NT2/D1 (cell line): ENCODE measurements at regions not wholly inside any gene's neighbourhood (a gene's known extent, or its start where the extent isn't known, plus 50 kb on each side); places are given as distances from the start of the nearest gene placed in this dataset.

Source experiments
- SUZ12 ChIP-seq: IDR thresholded peaks from 2 replicates; pipeline ENCODE4 v1.6.1; 2011; ENCODE audit not compliant: insufficient read length, insufficient read depth; ENCODE audit errors: extremely low read depth
- ZNF274 ChIP-seq: IDR thresholded peaks from 2 replicates; pipeline ENCODE4 v1.6.1; 2011; ENCODE audit warnings: mild to moderate bottlenecking, low read depth, low read length

DNA sequence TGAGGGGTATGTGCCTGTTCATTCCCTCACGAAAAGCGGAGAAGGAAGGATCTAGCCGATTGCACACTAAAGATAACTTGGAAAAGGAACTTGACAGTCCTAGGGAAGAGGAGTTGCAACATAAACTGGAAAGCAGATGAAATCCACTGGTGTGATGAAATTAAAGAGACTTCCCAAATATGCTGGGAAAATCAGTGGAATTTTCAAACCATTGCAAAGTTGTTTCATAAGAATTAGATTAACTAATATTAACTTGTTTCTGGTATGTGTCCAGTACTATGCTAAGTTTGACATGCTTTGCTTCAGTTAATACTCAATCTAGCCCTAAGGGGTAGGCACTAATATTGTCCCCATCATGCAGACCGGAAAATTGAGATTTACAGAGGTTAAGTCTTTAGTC, 222.7 kb downstream of the IKZF2 start:
- TF ChIP-seq SUZ12 (no peak), ZNF274 (no peak)
